ENCODE measurements at regions not wholly inside any gene's neighbourhood (a gene's known extent, or its start where the extent isn't known, plus 50 kb on each side); places are given as distances from the start of the nearest gene placed in this dataset.

DNA sequence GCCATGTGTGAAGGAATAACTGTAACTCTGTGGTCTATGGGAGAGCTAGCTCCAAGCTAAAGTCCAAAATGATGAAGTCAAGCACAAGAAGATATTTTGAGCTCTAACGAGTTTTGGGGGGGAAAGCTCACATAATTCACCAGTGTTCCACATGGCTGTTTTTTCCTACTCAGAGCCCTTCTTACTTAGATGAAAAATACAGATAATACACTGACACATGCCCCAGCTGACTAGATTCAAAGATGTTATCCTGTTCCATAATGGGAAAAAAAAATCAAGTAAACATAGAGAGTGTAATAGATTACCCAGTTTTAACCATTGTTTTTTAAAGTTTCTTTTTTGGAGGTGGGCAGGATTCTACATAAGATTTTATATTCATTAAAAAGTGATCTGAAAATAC lies 86.6 kb downstream of the PRLHR start:
- H3K9me3 ChIP-seq (ENCODE audit: control insufficient read depth, low read length), result no peaks in the 10 kb centered on the region
- Mint-ChIP-seq H3K4me3 (no peak overlapping the region), H3K27ac (no peak overlapping the region), H3K9me3 (no peaks in the 10 kb centered on the region), H3K27me3 (ENCODE audit: insufficient read depth) (peaks cover 2% of the 10 kb centered on the region), H3K4me1 (peaks cover 4% of the 10 kb centered on the region), H3K36me3 (ENCODE audit: low read depth) (no peaks in the 10 kb centered on the region)
- no peaks in the 10 kb centered on the region for H3K36me3 ChIP-seq (ENCODE audit: control insufficient read depth, insufficient read depth, low read length)
- no peak overlapping the region for H3K4me3 ChIP-seq (ENCODE audit: low read length)
- H3K9ac ChIP-seq (ENCODE audit: extremely low read depth, low read length, poor library complexity, severe bottlenecking), result no peak overlapping the region
- no peak for DNase-seq
- no peak overlapping the region for H3K27ac ChIP-seq (ENCODE audit: low read depth, low read length)
- no peaks in the 10 kb centered on the region for H3K27me3 ChIP-seq (ENCODE audit: control insufficient read depth, insufficient read depth, low read length, poor library complexity, severe bottlenecking)
- H3K4me1 ChIP-seq (ENCODE audit: control insufficient read depth, insufficient read depth, low read length), result no peaks in the 10 kb centered on the region
- 71 to 74% methylated on average over 1 of the region's 1 CpG for WGBS, 2 experiments (ENCODE audit: insufficient coverage in 1 of 2, insufficient read length in 1 of 2)
- TF ChIP-seq, protein P1, sequence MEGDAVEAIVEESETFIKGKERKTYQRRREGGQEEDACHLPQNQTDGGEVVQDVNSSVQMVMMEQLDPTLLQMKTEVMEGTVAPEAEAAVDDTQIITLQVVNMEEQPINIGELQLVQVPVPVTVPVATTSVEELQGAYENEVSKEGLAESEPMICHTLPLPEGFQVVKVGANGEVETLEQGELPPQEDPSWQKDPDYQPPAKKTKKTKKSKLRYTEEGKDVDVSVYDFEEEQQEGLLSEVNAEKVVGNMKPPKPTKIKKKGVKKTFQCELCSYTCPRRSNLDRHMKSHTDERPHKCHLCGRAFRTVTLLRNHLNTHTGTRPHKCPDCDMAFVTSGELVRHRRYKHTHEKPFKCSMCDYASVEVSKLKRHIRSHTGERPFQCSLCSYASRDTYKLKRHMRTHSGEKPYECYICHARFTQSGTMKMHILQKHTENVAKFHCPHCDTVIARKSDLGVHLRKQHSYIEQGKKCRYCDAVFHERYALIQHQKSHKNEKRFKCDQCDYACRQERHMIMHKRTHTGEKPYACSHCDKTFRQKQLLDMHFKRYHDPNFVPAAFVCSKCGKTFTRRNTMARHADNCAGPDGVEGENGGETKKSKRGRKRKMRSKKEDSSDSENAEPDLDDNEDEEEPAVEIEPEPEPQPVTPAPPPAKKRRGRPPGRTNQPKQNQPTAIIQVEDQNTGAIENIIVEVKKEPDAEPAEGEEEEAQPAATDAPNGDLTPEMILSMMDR (conservative IDR thresholded peaks at IDR 0.05), result no peak

DNA sequence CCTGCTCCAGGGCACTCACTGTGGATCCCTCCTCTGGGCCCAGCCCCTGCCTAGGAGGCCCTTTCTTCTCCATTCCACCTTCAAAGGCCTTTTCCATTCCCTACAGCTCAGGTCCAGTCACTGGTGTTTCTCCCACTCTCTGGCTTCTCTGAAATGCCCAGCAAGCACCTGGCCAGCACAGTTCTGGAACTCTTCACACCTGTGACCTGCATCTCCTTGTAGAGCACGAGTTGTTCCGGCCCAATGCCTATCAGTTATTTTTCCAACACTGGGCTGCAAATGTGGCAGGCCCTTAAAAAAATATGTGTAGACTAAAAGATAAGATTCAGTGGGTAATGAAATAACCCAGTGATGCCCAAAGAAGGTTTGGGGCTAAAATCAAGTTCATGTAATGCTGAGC lies 87.1 kb downstream of the PRLHR start:
- DNase-seq, result no peak
- Mint-ChIP-seq H3K27me3 (ENCODE audit: insufficient read depth) (peaks cover 3% of the 10 kb centered on the region), H3K4me3 (no peak overlapping the region), H3K27ac (no peak overlapping the region), H3K36me3 (ENCODE audit: low read depth) (no peaks in the 10 kb centered on the region), H3K4me1 (peaks cover 4% of the 10 kb centered on the region), H3K9me3 (no peaks in the 10 kb centered on the region)
- no peak overlapping the region for H3K9ac ChIP-seq (ENCODE audit: extremely low read depth, low read length, poor library complexity, severe bottlenecking)
- no peak overlapping the region for H3K27ac ChIP-seq (ENCODE audit: low read depth, low read length)
- H3K36me3 ChIP-seq (ENCODE audit: control insufficient read depth, insufficient read depth, low read length), result no peaks in the 10 kb centered on the region
- H3K9me3 ChIP-seq (ENCODE audit: control insufficient read depth, low read length), result no peaks in the 10 kb centered on the region
- 98 to 100% methylated on average over 2 of the region's 2 CpGs for WGBS, 2 experiments (ENCODE audit: insufficient coverage in 1 of 2, insufficient read length in 1 of 2)
- no peak overlapping the region for H3K4me3 ChIP-seq (ENCODE audit: low read length)
- H3K27me3 ChIP-seq (ENCODE audit: control insufficient read depth, insufficient read depth, low read length, poor library complexity, severe bottlenecking), result no peaks in the 10 kb centered on the region
- H3K4me1 ChIP-seq (ENCODE audit: control insufficient read depth, insufficient read depth, low read length), result no peaks in the 10 kb centered on the region
- TF ChIP-seq, protein P1 (conservative IDR thresholded peaks at IDR 0.05), result no peak

DNA sequence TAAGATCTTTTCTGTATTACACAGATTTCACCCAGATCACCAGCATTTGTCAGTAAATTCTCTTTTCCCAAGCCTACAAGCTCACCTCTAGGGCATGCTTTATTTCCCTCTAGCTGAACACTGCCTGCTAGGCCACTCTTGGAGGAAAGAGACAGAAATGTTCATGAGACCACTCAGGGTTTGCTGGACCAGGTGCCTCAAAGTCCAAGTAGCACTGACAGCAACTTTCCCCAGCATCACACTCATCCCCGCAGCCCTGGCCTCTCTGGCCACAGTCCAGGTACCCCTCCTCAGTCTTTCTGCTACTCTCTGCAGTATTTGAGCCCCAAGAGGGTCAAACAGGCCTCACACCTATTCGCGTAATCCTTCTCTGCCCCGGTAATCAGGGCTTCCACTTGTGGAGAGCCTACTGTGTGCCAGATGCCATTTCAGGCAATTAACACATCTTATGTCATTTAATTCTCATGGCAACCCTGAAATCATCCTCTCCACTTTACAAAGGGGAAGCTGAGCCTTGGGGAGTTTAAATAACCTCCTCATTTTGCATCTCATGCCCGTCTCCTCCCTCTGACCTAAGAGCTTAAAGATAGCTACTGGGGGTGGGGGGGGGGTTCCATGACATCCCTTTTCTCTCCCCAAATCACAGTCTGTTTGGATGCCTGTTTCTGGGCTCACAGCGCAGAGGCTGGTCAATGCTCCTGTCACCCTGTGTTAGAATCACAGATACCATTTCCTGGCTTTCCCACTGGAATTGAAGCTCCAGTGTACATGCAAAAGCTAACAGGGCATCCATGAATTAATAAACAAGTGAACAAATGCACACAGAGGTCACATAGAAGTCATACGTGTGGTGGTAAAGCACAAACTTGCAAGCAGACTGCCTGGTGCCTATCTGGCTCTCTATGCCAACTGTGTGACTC lies 88.5 kb downstream of the PRLHR start:
- no peak for DNase-seq
- Mint-ChIP-seq H3K27me3 (ENCODE audit: insufficient read depth) (peaks cover 3% of the 10 kb centered on the region), H3K4me1 (peaks cover 4% of the 10 kb centered on the region), H3K9me3 (no peaks in the 10 kb centered on the region), H3K27ac (no peak overlapping the region), H3K36me3 (ENCODE audit: low read depth) (no peaks in the 10 kb centered on the region), H3K4me3 (no peak overlapping the region)
- 87% methylated on average over 3 to 7 of the region's 7 CpGs for WGBS, 2 experiments (ENCODE audit: insufficient coverage in 1 of 2, insufficient read length in 1 of 2)
- H3K9ac ChIP-seq (ENCODE audit: extremely low read depth, low read length, poor library complexity, severe bottlenecking), result no peak overlapping the region
- H3K4me1 ChIP-seq (ENCODE audit: control insufficient read depth, insufficient read depth, low read length), result no peaks in the 10 kb centered on the region
- H3K4me3 ChIP-seq (ENCODE audit: low read length), result no peak overlapping the region
- H3K27me3 ChIP-seq (ENCODE audit: control insufficient read depth, insufficient read depth, low read length, poor library complexity, severe bottlenecking), result no peaks in the 10 kb centered on the region
- no peak overlapping the region for H3K27ac ChIP-seq (ENCODE audit: low read depth, low read length)
- TF ChIP-seq, protein P1 (conservative IDR thresholded peaks at IDR 0.05), result no peak
- no peaks in the 10 kb centered on the region for H3K9me3 ChIP-seq (ENCODE audit: control insufficient read depth, low read length)
- H3K36me3 ChIP-seq (ENCODE audit: control insufficient read depth, insufficient read depth, low read length), result no peaks in the 10 kb centered on the region
